ENCODE measurements at regions not wholly inside any gene's neighbourhood (a gene's known extent, or its start where the extent isn't known, plus 50 kb on each side); places are given as distances from the start of the nearest gene placed in this dataset.
"Not testable (repeated sequence)": the region's sequence is repeated elsewhere in the genome, so short reads cannot be mapped to it uniquely, and the experiment has no call there.

DNA sequence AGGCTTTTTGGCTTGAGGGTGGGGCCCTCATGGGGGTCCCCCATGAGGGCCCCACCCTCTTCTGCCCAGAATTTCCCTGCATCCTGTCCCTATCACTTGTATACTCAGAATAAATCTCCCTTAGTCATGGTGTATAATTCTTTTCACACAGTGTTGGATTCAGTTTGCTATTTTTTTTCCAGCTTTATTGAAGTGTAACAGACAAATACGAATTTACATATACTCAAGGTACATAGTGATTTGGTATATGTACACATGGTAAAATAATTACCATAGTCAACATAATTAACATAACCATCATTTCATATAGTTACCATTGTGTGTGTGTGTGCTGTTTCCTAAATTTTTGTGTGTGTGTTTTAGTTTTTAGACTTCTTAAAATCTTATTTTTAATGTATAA lies 289.4 kb downstream of the CNTNAP3B start:
- DNase-seq = not testable (repeated sequence)

DNA sequence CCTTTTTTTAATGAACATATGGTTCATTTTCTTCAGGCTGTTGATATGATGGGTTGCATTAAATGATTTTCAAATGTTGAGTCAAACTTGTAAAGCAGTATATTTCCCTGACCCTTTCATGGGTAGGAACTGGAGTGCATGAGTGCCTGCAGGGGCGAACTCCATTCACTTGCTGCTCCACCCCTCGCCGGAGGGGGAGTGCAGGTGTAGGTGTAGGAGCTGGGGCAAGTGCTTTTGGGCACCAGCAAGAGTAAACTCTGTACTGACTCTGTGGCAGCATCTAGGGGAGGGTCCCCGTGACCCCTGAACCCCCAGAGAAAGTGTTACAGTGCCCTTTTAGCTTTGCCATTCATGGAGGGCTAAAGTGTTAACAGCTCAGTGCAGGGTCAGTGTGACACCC lies 290.3 kb downstream of the CNTNAP3B start:
- DNase-seq = not testable (repeated sequence)

DNA sequence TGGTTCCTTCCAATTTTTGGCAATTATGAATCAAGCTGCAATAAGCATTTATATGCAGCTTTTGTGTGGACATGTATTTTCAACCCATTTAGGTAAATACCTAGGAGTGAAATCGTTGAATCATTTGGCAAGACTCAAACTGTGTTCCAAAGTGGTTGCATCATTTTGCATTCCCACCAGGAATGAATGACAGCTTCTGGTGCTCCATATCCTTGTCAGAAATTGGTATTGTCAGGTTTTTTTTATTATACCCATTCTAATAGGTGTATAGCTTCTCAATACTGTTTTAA lies 290.7 kb downstream of the CNTNAP3B start:
- not testable (repeated sequence) for DNase-seq

DNA sequence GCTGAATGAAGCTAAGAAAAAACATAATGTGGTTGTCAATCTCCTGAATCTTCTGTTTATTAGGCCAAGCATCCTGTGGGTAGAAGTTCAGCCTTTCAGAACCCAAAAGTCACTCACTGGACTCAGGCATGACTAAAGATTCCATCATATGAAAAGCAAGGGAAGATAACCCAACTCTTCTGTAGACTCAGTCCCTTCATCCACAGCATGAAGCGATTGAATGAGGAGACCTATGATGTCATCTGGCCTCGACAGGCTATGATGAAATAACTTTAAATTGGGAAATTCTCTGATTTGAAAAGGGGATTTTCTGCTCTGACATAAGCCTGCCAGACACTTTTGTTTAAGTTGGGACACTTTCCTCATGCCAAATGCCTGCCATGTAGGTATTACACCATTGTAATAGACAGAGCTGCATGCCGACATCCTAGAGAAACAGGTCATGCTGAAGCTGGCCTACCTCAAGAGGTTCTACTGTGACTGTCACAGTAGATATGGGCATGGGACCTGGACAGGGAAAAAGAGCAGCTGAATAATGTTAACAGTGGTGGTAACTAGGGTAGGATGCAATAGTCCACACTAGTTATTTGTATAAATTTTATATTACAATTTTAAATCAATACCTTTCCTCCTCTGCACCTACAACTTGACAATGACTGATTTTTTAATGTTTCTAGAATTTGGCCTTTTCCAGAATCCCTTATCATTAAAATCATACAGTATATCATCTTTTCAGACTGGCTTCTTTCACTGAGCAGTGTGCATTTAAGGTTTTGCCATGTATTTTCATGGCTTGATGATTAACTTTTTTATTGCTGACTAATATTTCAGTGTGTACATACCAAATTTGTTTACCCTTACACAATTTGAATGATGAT lies 291.3 kb downstream of the CNTNAP3B start:
- not testable (repeated sequence) for DNase-seq

DNA sequence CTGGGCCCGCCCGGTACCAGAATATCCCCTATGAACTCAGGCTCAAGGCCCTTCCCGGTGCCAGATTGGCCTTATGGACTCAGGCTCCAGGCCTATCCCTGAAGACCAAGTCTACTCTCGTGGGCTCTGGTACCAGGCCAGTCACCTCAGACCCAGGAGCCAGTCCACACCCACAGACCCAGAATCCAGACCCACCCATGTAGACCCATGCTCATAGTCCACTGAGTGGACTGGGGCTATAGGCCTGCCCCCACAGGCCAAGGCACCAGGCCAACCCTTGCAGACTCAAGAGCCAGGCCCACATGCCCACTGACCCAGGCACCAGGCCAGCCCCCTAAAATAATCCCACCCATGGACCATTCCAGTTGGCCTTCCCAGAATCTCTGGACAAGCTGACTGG lies 296.1 kb downstream of the CNTNAP3B start:
- DNase-seq = not testable (repeated sequence)

DNA sequence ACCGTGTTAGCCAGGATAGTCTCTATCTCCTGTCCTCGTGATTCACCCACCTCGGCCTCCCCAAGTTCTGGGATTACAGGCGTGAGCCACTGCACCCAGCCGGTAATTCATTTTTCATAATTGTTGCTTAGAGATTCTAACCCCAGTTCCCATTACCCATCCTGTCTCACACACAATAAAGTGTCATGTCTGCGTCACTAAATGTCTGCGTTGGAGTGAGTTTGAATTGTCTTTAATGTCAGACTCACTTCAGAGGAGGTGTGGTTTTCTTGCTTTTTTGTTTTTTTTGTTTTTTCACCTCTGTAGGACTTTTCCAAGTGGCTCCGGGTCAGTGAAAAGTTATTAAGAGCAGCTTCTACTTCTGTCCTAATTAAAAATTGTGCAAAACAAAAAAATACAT lies 304.5 kb downstream of the CNTNAP3B start:
- not testable (repeated sequence) for DNase-seq

DNA sequence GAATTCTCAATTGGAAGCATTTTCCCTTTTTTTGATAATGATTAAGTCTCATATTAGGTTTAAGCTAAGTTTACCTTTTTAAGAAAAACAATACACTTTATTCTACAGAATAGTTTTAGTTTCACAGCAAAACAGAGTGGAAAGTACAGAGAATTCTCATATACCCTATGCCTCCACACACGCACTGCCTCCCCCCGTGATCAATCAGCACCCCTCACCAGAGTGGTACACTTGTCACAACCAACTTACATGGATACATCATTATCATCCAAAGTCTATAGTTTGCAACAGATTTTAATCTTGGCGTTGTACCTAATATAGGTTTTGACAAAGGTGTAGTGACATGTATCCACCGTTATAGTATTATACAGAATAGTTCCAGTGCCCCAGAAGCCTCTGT lies 326.5 kb downstream of the CNTNAP3B start:
- not testable (repeated sequence) for DNase-seq

DNA sequence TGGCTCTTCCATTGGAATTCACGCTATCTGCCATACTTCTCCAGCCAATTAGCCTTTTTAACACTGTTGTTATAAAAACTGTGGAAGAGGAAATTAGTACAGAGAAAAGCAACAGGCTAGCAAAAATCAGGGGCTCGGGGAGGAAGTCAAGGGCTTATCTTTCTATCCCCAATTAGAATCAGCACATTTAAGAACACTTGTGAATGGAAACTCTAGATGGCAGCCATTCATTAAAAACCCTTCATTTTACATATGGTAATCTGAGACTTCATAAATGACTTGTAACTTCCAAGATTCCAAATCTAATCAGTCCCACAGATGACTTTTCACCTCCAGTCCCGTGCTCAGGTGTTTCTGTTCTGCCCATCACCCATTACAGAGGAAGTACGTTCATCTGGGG lies 330.5 kb downstream of the CNTNAP3B start:
- DNase-seq = not testable (repeated sequence)

DNA sequence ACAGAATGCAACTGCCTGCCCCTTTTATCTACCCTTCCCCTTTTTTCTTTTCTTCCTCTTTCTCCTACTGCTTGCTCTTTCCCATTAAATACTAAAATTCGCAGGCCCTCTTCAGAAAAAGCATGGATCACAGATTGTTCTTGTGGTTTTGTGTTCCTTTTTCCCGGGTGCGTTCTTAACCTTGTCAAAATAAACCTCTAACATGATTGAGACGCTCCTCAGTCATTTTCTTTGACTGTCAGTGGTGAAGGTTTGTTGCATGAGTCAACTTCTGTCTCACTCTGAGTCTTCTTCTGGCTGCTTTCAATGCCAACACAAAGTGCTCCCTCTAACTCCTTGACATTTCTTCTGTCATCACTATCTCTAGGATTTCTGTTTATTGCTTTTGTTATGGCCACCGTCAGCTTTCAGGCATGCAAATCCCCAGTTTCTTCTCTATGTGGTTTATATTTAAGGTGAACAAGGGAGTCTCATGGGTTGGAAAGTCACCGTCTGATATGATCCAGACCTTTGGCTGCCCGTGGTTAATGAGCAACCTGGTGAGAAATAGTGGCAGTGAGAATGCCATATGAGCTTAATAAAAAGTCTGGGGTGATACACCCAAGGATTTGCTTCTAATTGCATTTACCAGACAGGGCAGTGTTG lies 338.4 kb downstream of the CNTNAP3B start:
- DNase-seq = not testable (repeated sequence)

DNA sequence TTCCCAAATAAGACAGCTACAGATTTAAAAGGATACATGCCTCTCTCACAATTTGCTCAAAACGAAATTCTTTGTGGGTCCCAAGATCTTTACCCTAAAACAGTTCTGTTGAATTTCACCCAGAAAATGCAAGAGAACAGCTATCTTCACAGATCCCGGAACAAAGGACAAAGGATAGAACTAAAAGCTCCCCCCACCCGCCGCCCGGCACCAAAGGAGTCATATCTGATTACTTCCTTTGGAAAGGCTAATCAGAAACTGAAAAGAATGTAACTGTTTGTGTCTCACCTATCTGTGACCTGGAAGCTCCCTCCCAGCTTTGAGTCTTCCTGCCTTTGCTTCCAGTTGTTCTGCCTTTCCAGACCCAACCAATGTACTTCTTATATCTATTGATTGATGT lies 339.2 kb downstream of the CNTNAP3B start:
- DNase-seq = not testable (repeated sequence)

DNA sequence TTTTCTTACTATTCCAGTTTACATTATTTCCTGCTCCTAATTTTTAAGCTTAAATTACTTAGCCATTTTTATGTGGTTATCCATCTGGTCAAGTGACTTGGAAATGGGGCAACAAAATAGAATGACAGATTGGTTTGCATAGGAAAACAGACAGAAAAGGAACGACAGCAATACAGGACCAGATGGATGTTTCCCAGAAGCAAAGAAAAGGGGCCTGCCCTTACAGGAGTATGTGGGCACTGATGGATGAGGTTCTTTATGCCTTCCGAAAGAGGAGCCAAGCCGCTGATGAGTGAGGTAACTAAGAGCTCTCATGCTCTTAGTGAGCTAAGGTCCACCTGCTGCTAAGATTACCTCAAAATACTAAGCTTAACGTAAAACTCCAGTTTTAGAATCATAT lies 339.8 kb downstream of the CNTNAP3B start:
- DNase-seq = not testable (repeated sequence)

DNA sequence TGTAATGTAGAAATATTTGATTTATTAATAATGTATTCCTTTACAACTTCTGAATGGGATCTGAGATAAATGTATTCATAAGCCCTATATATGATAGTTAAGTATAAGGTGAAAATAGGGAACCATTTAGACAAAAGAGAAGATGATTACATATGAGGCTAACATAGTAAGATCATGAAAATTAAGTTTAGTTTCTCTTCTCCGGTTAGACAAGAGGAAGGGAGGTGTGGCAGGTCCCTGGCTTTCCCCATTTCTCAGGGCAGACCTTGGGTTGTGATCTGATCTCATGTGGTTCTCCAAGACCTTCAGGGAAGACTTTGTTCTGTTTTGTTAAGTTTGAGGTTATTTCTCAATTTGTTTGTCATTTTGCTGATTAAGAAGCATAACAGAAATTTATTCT lies 341.3 kb downstream of the CNTNAP3B start:
- DNase-seq = not testable (repeated sequence)

DNA sequence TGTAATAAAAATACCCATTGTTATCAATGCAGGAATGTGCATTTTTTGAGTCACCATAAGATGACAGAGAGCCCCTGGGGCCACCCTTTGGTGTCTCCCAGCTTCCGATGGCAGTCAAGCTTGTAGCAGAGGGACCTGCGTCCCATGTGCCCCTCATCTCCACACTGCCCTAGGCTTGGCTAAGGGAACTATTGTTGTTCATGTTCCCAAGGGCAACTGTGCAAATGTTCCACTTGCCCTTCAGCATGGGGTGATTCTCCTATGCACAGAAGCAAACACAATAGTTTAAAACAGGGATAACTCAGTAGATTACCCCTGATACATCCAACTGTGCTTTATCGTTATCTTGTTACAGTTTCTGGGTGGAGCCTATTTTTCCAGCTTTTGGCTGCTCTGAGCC lies 342.0 kb downstream of the CNTNAP3B start:
- not testable (repeated sequence) for DNase-seq

DNA sequence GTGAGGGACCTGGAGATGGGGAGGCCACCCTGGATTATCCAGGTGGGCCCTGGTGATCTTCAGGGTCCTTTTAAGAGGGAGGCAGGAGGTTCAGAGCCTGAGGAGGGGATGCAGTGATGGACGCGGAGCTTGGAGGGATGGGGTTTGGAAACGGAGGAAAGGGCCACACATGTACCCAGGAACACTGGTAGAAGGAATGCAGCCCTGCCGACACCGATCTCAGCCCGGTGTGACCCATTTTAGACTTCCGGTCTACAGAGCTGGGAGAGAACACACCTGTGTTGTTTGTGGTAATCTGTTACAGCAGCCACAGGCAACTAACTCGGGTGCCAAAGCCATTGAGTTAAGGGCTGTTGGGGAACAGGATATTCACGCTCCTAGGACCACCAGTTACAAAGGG lies 345.2 kb downstream of the CNTNAP3B start:
- DNase-seq = not testable (repeated sequence)

DNA sequence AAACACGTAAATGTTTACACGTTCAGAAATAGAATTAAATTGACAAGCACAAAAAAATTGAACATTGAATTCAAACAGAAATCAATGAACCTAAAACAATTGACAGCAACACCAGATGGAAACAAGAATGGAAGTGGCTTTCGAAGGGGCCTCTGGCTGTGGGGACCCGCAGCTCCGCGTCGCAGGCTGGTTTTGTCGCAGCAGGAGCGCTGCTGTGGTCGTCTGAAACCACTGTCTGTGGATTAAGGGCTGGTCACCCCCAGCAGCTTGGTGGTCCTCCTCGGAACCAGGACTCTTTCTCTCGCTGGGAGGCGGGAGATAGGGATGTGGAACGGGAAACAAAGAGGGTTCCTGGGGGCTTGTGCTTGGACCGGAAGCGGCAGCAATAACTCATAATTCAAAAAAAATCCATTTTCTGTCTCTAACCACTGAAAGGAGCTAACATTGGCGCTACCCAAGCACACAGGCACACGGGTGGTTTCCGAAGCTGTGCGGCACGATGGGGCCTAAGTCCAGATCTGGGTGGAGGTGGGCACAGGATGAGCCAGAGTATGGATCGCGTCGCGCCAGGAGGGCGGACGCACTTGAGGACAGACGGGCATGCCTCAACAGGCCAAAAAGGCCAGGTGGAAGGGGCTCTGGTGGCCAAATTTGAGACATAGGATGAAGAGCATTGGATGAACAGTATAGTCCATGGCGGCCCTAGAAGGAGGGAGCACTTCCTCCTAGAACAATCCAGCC lies 346.0 kb downstream of the CNTNAP3B start:
- DNase-seq = not testable (repeated sequence)

DNA sequence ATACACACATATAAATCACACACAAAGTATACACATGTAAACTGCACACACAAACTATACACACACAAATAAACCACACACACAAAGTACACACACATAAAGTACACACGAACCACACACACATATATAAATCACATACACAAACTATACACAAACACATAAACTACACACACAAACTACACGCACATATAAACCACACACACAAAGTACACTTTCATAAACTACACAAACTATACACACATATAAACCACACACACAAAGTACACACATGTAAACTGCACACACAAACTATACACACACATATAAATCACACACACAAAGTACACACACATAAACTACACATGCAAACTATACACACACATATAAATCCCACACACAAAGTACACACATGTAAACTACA lies 347.3 kb downstream of the CNTNAP3B start:
- DNase-seq = not testable (repeated sequence)

DNA sequence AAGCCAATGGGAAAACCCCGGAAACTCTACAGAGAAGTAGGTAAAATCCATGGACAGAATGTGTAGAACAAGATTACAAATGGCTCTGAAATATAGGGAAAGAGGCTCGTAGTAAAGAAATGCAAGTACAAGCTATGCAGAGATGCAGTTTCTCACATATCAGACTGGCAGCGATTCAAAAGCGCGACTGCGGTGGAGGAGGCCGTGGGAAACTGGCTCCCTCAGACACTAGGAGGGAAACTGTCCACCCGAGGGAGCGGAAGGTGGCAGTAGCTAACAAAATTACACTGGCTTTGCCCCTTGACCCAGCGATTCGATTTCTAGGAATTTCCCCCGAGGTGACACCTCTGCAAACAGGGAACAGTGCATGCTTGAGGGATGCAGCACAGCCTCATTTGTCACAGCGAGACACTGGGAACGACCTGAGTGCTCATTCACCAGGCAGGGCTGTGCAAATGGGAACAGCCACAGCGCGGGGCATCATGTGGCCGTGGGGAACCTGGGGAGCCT lies 349.3 kb downstream of the CNTNAP3B start:
- not testable (repeated sequence) for DNase-seq

DNA sequence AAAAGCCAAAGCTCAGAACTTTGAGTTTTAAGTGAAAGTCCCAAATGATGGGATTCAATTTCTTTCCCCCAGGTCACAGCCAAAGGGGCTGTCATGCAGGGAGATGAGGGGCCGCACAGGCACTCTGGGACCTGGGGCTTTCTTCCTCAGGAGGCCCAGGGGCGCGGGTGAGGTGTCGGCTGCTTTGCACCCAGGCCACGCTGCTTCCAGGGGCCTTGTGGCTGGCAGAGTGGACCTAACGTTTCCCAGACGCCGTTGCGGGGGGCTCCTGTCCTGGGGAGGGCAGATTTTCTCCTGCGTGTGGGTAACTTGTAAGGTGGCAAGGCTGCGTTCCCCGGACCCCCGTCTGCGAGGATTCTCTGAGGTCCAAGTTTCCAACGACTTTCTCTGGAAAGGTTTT lies 350.0 kb downstream of the CNTNAP3B start:
- not testable (repeated sequence) for DNase-seq

DNA sequence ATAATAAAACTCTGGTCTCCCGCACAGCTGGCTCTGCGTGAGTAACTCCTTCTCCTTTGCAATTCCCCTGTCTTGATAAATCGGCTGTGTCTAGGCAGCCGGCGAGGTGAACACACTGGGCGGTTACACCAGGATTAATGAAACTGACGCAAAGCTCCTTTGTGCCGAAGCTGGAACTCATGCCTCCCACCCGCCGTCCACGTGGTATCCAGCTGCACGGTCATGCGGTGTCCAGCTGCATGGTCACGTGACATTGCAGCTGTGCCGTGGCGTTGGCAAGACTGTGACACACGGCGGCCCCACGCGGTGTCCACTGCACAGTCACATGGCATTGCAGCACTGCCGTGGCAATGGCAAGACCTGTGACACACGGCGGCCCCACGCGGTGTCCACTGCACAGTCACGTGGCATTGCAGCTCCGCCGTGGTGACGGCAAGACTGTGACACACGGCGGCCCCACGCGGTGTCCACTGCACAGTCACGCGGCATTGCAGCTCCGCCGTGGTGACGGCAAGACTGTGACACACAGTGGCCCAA lies 350.6 kb downstream of the CNTNAP3B start:
- not testable (repeated sequence) for DNase-seq

DNA sequence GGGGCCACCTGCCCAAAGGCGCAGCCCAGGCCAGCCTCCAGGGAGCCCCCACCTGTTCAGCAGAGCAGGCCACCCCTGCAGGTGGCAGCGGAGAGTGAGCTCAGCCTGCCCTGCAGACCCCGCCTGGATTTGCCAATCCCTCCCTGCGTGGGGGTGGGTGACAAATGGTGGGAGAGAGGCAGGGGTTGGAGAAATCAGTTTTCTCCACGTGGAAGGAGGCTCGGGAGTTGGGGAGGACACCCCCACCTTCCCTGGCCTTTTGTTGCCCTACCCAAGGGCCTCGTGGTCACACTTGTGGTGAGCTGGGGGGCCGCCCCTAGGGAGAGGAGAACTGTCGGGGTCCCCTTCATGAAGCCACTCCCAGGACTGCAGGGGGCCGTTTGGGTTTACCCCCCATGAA lies 351.7 kb downstream of the CNTNAP3B start:
- DNase-seq = not testable (repeated sequence)

DNA sequence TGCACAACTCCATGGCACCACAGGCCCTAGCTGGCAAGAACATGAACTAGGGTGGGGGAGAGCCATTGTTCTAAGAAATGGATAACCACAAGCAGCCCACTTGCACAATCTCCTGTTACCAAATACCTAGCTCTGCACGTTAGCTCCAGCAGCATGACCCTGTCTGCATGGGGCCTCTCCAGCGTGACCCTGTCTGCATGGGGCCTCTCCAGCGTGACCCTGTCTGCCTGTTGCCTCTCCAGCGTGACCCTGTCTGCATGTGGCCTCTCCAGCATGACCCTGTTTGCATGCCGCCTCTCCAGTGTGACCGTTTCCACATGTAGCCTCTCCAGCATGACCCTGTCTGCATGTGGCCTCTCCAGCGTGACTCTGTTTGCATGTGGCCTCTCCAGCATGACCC lies 356.7 kb downstream of the CNTNAP3B start:
- not testable (repeated sequence) for DNase-seq

DNA sequence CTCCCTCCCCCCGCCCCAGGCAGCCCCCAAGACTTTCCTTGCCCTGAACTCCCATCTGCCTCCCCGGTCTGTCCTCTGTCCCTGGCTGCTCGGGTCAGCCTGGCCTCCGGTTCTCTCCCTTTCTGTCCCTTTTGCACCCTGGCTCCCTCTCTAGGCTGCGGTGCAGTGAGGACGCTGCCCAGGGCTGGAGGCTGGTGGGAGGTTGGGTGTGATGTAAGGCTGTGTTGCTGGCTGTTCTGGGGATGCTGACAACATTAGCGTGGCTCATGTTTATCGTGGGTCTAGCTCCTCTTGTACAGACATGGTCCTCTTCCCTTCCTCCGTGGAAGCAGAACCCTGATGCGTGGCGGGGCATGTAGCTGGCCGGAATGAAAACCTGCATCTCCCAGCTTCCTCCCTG lies 357.5 kb downstream of the CNTNAP3B start:
- DNase-seq = not testable (repeated sequence)

DNA sequence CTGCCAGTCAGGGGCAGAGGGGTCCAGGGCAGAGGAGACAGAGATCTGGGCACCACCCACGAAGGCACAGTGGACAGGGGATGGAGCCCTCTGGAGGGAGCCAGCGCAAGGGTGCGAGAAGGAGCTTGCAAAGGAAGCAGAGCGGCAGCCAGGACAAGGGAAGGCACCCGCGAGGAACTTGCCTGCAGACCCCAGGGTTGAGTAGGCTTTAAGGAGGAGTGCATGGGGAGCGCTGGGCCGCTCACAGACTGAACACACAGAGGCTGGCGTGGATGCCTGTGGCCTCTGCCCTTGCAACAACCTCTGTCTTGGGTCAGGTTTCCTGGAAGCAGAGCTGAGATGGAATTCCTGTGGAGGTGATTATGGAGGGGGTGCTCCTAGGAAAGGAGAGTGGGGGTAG lies 374.4 kb downstream of the CNTNAP3B start:
- DNase-seq = not testable (repeated sequence)

Data from activated CD4-positive, alpha-beta T cell treated with anti-CD3 and anti-CD28 coated beads for 1 hour (primary cell).